Left colon (tissue), 2 donors: ENCODE measurements at regions not wholly inside any gene's neighbourhood (a gene's known extent, or its start where the extent isn't known, plus 50 kb on each side); places are given as distances from the start of the nearest gene placed in this dataset.
"Not testable (repeated sequence)": the region's sequence is repeated elsewhere in the genome, so short reads cannot be mapped to it uniquely, and the experiment has no call there.

Experiments used
- ATAC-seq: fragments of 200-7000 bp; cut with Tn5 transposase; one replicate; pipeline ENCODE4 v1.9.1; 2020; ENCODE audit warnings: mild to moderate bottlenecking, moderate library complexity
- DNase-seq, 2 donors: peaks; one replicate each; pipeline ENCODE4 v3.0.0-alpha.2; 2020
- intact Hi-C, 2 donors: fragments of 100-400 bp; cut with DNase I in 1 of 2; cut with micrococcal nuclease in 1 of 2; formaldehyde crosslinking; loops; one replicate each; pipeline versions ENCODE4 v1.11.2 to v1.14.0; 2022; cut with DNase I, micrococcal nuclease
- donor health status: DM: no; HTN: no; CAD: no.
- donor health status: DM: yes; HTN: yes; CAD: no.

DNA sequence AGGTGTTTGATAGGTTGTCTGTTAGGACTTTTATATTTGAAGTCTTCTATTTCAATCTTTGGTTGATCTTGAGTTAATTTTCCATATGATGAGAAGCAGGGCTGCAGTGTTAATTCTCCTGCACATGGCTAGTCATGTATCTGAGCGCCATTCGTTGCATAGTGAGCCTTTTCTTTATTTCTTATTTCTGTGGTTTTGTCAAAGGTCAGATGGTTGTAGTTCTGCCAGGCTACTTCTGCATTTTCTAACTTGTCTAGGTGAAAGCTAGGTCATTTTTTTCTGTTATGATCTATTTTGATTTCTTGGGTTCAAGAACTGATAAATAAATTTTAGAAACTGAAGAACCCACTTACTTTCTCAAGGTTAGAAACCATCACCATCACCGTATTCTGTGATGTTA lies 56.7 kb downstream of the CCDC74A start:
- no peak for DNase-seq
- intact Hi-C loops = no loop called here
- no peak for ATAC-seq

DNA sequence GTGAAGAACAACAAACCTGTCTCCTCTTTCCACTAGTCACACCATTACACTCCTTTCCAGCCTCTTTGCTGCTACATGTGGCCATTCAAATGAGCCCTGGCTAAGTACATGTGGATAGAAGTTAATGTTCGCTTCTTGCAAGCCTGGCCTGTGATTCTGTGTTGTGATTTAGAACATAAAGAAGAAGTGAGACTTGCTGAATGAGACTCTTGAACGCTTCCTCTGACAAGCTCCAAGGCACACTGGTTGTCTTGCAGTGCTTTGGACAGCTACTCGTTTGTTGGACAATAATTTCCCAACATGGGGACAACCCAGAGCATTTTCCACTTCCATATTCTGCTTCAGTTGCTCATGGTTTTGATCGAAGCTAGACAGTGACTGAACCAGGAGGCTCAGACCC lies 57.3 kb downstream of the CCDC74A start:
- DNase-seq = no peak
- intact Hi-C loops = no loop called here
- no peak for ATAC-seq

DNA sequence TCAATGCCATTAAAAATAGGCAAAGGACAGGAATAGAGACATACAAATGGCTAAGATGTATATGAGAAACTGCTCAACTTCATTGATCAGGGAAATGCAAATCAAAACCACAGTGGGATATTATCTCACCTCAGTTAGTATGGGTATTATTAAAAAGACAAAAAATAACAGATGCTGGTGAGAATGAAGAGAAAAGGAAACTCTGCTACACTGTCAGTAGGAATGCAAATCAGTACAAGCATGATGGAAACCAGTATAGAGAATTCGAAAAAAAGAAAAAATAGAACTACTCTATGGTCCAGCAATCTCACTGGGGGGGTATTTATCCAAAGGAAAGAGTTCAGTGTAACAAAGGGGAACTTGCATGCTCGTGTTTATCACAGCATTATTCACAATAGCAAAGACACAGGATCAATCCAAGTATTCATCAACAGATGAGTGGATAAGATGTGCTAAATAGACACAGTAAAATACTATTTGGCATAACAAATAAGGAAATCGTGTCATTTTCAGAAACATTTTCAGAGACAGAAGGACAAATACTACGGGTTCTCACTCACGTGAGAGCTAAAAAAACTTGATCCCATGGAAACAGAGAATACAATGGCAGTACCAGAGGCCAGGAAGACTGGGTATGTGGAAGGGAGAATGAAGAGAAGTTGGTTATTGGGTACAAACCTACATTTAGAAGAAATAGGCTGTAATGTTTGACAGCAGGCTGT lies 60.6 kb downstream of the CCDC74A start:
- DNase-seq (no peak), ATAC-seq (no peak)
- intact Hi-C loops = no loop called here

- DNase-seq, ATAC-seq, intact Hi-C loops: not testable (repeated sequence)
Observed at GRCh38 chr2:131589126-131589525, 61.4 kb downstream of the CCDC74A start.

- intact Hi-C loops = no loop called here
- DNase-seq (no peak), ATAC-seq (no peak)
Observed at GRCh38 chr2:131590366-131590765, 62.7 kb downstream of the CCDC74A start.

- ATAC-seq (no peak), DNase-seq (no peak)
- intact Hi-C loops = no loop called here
Observed at GRCh38 chr2:131590896-131591295, 63.2 kb downstream of the CCDC74A start.

DNA sequence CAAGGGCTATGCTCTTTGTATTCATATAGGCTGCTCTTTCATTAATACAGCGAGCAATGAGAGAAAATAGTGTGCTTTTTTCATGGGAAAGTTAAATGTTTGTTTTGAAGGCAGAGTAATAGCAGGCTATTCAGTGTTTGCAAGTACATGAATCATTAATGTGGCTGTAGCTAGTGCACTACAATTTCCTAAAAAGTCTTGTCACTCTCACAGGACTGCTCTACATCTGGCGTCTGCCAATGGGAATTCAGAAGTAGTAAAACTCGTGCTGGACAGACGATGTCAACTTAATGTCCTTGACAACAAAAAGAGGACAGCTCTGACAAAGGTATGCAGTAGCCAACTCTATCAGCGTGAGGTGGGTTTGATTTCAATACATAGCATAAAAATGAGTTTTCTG lies 68.9 kb downstream of the CCDC74A start:
- intact Hi-C loops, ATAC-seq, DNase-seq: not testable (repeated sequence)

GRCh38 chr2:131602444-131602843 lies 74.8 kb downstream of the CCDC74A start:
- intact Hi-C loops = not testable (repeated sequence)

DNA sequence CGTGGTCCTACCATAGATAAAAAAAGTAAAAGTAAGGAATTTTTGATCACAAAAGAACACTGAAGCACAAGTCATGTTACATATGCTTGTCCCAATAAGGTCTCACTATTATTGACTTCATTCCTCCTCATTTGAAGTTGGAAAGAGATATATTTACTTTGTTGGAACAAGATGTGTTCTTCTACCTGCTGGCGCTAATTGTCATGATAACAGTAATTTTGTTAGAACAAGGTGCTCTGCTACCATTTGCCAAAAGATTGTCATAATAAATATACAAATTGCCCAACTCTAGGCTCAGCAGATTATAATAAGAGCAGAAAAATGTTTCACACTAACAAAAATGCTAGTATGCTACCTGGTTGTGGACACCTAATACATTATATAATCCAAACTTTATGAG lies 77.0 kb downstream of the CCDC74A start:
- intact Hi-C loops, DNase-seq, ATAC-seq: not testable (repeated sequence)

More at GRCh38 chr2:131602444-131602843, 74.8 kb downstream of the CCDC74A start:
- not testable (repeated sequence) for ATAC-seq, DNase-seq

GRCh38 chr2:131606366-131606765 lies 78.7 kb downstream of the CCDC74A start:
- ATAC-seq, intact Hi-C loops: not testable (repeated sequence)

GRCh38 chr2:131607056-131607455 lies 79.4 kb downstream of the CCDC74A start:
- DNase-seq, ATAC-seq, intact Hi-C loops: not testable (repeated sequence)

More at GRCh38 chr2:131606366-131606765, 78.7 kb downstream of the CCDC74A start:
- not testable (repeated sequence) for DNase-seq

GRCh38 chr2:131614539-131614938 lies 86.9 kb downstream of the CCDC74A start:
- intact Hi-C loops, ATAC-seq, DNase-seq: not testable (repeated sequence)

DNA sequence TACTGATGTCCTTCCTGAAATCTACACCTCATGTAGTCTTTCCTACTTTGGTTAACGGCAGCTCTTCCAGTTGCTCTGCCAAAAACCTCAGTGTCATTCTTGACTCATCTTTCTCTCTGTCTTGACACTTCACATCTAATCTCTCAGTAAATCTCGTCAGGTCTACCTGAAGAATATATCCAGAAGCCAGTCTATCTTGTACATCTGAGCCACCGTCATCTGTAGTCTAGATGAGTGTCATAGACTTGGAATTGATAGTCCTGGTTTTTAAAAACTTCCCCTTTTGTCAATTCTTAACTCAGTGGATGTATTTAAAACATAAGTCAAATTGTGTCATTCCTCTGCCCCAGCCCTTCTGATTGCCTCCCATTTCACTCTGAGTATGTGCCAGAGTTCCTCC lies 90.6 kb downstream of the CCDC74A start:
- not testable (repeated sequence) for ATAC-seq

GRCh38 chr2:131622874-131623273 lies 95.2 kb downstream of the CCDC74A start:
- intact Hi-C loops, DNase-seq, ATAC-seq: not testable (repeated sequence)

More for the DNA sequence above, 90.6 kb downstream of the CCDC74A start:
- DNase-seq, intact Hi-C loops: not testable (repeated sequence)

- intact Hi-C loops, DNase-seq, ATAC-seq: not testable (repeated sequence)
Observed at GRCh38 chr2:131626011-131626410, 98.3 kb downstream of the CCDC74A start.

- intact Hi-C loops, ATAC-seq, DNase-seq: not testable (repeated sequence)
Observed at GRCh38 chr2:131626565-131626964, 98.9 kb downstream of the CCDC74A start.

- DNase-seq, intact Hi-C loops, ATAC-seq: not testable (repeated sequence)
Observed at GRCh38 chr2:131627777-131628176, 100.1 kb downstream of the CCDC74A start.

DNA sequence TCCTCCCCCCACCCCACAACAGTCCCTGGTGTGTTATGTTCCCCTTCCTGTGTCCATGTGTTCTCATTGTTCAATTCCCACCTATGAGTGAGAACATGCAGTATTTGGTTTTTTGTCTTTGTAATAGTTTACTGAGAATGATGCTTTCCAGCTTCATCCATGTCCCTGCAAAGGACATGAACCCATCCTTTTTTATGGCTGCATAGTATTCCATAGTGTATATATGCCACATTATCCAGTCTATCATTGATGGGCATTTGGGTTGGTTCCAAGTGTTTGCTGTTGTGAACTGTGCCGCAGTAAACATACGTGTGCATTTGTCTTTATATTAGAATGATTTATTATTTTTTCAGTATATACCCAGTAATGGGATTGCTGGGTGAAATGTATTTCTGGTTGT lies 104.0 kb downstream of the CCDC74A start:
- ATAC-seq, intact Hi-C loops, DNase-seq: not testable (repeated sequence)

GRCh38 chr2:131633405-131633804 lies 105.7 kb downstream of the CCDC74A start:
- intact Hi-C loops, ATAC-seq, DNase-seq: not testable (repeated sequence)
